Choroid plexus epithelial cell (primary cell): ENCODE measurements at regions not wholly inside any gene's neighbourhood (a gene's known extent, or its start where the extent isn't known, plus 50 kb on each side); places are given as distances from the start of the nearest gene placed in this dataset.
A peak's percentile ranks its signal among the peaks of the same experiment; 100 is the strongest.

Experiments
- DNase-seq: peaks from one replicate; pipeline ENCODE4 v3.0.0-alpha.2; 2010; ENCODE audit warnings: low read depth
- H3K4me3 ChIP-seq: 2 replicates; pipeline ENCODE4 v1.5.1; 2011; ENCODE audit warnings: low read depth, mild to moderate bottlenecking, control low read depth, low read length, moderate library complexity
- TF ChIP-seq, protein P1 (sequence below): conservative IDR thresholded peaks from 2 replicates; pipeline ENCODE4 v1.5.1; 2011; ENCODE audit warnings: low read depth, mild to moderate bottlenecking, control low read depth, inconsistent platforms, low read length, moderate library complexity

DNA sequence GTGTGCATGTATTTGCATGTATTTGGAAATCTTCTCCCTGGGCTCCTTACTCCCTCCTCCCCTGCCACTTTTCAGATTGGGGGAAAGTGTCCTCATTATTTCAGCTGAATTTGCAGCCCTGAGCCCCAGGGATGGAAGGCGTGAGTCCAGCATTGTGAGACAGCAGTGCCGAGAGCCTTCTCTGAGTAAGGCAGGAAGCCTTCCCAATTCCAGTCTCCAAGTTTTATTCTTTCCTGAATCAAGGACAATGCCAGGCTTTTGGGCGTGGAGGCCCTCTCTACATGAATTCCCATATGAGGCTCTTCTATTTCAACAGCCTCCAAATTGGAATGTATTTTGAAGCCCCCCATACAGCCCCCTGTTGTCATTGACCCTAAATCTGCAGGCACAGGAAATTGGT lies 163.5 kb downstream of the ACKR3 start:
- DNase-seq, result no peak
- TF ChIP-seq, protein P1, sequence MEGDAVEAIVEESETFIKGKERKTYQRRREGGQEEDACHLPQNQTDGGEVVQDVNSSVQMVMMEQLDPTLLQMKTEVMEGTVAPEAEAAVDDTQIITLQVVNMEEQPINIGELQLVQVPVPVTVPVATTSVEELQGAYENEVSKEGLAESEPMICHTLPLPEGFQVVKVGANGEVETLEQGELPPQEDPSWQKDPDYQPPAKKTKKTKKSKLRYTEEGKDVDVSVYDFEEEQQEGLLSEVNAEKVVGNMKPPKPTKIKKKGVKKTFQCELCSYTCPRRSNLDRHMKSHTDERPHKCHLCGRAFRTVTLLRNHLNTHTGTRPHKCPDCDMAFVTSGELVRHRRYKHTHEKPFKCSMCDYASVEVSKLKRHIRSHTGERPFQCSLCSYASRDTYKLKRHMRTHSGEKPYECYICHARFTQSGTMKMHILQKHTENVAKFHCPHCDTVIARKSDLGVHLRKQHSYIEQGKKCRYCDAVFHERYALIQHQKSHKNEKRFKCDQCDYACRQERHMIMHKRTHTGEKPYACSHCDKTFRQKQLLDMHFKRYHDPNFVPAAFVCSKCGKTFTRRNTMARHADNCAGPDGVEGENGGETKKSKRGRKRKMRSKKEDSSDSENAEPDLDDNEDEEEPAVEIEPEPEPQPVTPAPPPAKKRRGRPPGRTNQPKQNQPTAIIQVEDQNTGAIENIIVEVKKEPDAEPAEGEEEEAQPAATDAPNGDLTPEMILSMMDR, result no peak
- no peak overlapping the region for H3K4me3 ChIP-seq

DNA sequence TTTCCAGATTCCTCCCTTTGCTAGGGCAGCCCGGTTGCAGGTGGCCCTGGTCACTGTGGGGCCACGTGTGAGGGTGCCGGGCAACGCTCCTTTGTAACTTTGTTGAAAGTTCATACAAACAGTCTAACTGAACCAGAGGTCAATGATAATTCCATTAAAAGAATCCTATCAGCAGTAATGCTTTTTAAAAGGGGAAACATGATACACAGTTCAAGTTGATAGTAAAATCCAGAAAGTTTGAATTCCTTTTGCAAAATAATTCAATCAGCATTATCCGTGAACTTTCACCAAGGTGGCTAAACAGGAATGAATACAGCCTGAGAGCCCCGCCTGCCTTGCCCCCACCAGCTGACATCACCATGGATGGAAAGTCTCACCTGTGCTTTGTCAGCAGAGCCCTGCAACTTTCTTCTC lies 166.2 kb downstream of the ACKR3 start:
- TF ChIP-seq, protein P1, result no peak
- no peak overlapping the region for H3K4me3 ChIP-seq
- DNase-seq, result no peak

DNA sequence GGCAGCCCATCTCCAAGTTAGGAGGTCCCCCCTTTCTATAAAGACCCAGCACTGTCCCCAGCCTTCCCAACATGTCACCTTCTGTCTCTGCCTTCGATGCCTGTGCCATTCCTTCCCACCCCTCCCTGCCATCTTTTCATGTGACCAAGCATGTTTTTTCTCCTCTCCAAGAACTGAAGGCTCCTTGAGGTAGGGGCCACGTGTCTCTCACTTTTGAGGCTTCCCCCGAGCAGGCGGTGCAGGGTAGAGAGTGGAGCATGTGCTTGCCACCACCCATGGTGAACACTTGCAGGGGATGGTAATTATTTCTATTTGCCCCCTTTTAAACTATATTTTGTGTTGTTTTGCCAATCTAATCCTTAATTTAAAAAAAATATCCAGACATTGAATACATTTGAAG lies 168.4 kb downstream of the ACKR3 start:
- no peak overlapping the region for H3K4me3 ChIP-seq
- DNase-seq, result no peak
- TF ChIP-seq, protein P1, result no peak

DNA sequence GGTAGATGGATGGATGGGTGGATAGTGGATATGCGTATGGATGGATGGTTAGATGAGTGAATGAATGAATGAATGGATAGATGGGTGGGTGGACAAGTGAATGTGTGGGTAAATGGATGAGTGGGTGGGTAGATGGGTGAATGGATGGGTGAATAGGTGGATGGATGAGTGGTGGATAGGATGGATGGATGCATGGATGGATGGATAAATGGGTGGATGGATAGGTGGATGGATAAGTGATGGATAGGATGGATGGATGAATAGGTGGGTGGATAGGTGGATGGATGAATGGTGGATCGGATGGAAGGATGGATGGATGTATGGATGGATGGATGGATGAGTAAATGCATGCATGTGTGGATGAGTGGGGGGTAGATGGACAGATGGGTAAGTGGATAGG lies 169.3 kb downstream of the ACKR3 start:
- H3K4me3 ChIP-seq, result no peak overlapping the region
- TF ChIP-seq, protein P1, result no peak
- DNase-seq, result no peak

DNA sequence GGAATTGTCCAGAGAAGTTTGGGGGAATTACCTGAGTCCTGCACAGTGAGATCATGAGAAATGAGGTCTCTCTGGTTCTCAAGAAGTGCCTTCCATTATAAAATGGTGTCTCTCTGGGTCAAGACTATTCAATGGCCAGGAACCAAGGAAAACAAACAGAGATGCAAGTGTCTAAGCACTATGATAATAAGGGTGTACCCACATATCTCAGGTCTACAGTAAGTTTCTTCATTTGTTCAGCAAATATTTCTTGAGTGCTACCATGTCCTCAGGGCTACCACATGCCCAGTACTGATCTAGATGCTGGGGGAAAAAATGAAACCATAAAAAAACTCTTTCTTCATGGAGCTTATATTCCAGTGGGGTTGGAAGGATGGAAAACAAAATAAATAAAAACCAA lies 170.0 kb downstream of the ACKR3 start:
- TF ChIP-seq, protein P1, result no peak
- H3K4me3 ChIP-seq, result no peak overlapping the region
- DNase-seq, result no peak

DNA sequence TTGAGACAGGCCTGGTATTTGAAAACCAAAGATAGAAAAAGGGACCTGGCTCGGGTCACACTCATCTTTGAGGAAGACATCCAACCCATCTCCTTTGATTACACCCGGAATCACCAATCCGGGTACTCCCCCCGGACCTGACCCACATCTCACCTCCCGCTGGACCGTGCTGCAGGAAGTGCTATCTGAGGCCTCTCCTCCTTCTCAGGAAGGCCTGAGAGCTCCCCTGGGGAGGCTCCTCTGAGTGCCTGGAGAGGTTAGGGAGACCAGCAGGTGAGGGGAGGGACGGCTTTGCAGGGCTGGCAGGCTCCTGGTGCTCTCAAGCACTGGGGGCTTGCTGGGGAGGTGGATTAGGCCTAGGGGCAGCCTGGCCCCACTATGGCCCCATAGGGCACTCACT lies 170.9 kb downstream of the ACKR3 start:
- TF ChIP-seq, protein P1, result no peak
- no peak for DNase-seq
- H3K4me3 ChIP-seq, result no peak overlapping the region

DNA sequence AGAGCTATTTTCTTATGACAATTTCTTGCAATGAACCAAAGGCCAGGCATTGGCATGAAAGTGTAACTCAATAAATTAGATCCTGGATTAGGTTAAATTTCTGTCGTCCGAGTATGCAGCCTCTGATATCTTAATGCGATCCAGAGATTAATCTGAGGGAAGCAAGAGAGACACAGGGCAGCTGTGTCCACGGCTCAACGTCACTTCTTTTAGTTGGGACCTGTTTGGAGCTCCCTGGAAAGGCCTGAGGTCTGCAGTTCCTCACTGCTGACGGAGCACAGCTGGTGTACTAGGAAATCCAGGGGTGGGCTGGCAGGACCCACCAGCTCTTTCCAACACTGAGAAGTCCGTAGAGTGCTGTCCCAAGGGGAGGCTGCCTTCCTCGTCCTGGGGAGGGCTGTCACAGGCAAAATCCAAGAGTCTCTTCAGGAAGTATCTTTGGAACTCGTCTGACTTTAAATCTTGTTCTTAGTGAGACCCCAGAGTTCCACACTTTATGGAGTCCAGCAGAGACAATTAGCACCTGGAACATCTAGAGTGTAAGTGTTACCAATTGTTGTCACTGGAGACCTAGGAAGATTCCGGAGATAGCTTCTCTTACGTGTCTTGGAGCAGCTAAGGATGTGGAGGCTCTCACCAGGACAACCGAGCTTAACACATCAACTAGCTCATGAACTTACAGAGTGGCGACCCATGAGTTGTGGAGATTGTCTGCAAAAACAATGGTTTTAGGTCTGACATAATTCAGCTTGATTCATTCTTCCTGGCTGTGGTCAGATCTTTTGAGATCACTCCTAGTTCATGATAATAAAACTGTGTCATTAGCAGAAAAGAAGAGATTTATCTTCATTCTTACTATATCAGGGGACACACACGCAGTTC lies 173.7 kb downstream of the ACKR3 start:
- H3K4me3 ChIP-seq, result no peak overlapping the region
- DNase-seq, result peak; percentile 93
- TF ChIP-seq, protein P1, result no peak
